K562 (cell line): ENCODE measurements at regions not wholly inside any gene's neighbourhood (a gene's known extent, or its start where the extent isn't known, plus 50 kb on each side); places are given as distances from the start of the nearest gene placed in this dataset.

Experiments
- ATAC-seq: fragments of 200-7000 bp; cut with Tn5 transposase; 3 replicates; pipeline ENCODE4 v1.9.1; 2020; ENCODE audit warnings: moderate library complexity
- BruUV-seq: library from RNA; stranded (reverse); fragments of 400-500 nt; replicated peaks from 2 replicates; lab custom pipeline; 2021; lab: Mats Ljungman, UMichigan
- CTCF ChIA-PET: fragments of 300-600 bp; formaldehyde crosslinking; extraction: SDS; loops from one replicate; lab custom pipeline; 2021; ENCODE audit warnings: low intra/inter-chr PET ratio; lab: Yijun Ruan, JAX
- POLR2A ChIA-PET: fragments of 300-600, 350-650 bp; sonication (Branson Sonifier 250); formaldehyde crosslinking; extraction: SDS; loops from one replicate; lab custom pipeline; 2021; ENCODE audit warnings: antibody characterized with exemption, inconsistent platforms; lab: Yijun Ruan, JAX
- DNase-seq, 4 experiments: peaks; one replicate each; pipeline versions ENCODE4 v3.0.0 to v3.0.0-alpha.2; 2011 to 2018; ENCODE audit warnings: low spot score in 3 of 4, mixed read lengths in 3 of 4; ENCODE audit errors: extremely low read depth in 1 of 4
- FAIRE-seq: peaks from 2 replicates; lab custom pipeline; 2011; peaks lifted over from hg19 to GRCh38; lab: Jason Lieb, UNC
- H2AFZ ChIP-seq: 2 replicates; pipeline ENCODE4 v1.6.0; 2011; ENCODE audit warnings: low read depth, low read length, control low read depth, inconsistent platforms
- H3K27ac ChIP-seq: fragments of 200-600 bp; 3 replicates; pipeline ENCODE4 v1.8.0; 2011; ENCODE audit warnings: low read depth, mild to moderate bottlenecking, control low read depth, inconsistent platforms, low read length, moderate library complexity, mixed read lengths; ENCODE audit errors: extremely low read depth
- H3K27me3 ChIP-seq, 2 experiments: fragments of 300-600 bp in 1 of 2; 2 replicates in 1 of 2; 3 replicates in 1 of 2; pipeline versions ENCODE4 v1.6.0 to v1.8.0; 2011; ENCODE audit warnings: inconsistent platforms in 2 of 2, low read length in 2 of 2, mild to moderate bottlenecking in 1 of 2, mixed read lengths in 1 of 2, moderate library complexity in 1 of 2; ENCODE audit not compliant: control insufficient read depth in 2 of 2, insufficient read depth in 2 of 2
- H3K36me3 ChIP-seq: fragments of 300-600 bp; 3 replicates; pipeline ENCODE4 v1.8.0; 2011; ENCODE audit warnings: mild to moderate bottlenecking, low read length, inconsistent platforms; ENCODE audit not compliant: control insufficient read depth, insufficient read depth
- H3K4me1 ChIP-seq, 2 experiments: fragments of 200-600 bp in 1 of 2; replicated peaks in 1 of 2; 2 replicates in 1 of 2; 3 replicates in 1 of 2; pipeline versions ENCODE4 v1.5.1 to v1.8.0; 2011; ENCODE audit warnings: inconsistent platforms in 2 of 2, low read length in 2 of 2, mild to moderate bottlenecking in 1 of 2, mixed read lengths in 1 of 2, moderate library complexity in 1 of 2; ENCODE audit not compliant: control insufficient read depth in 2 of 2, insufficient read depth in 2 of 2
- H3K4me2 ChIP-seq: 2 replicates; pipeline ENCODE4 v1.6.1; 2011; ENCODE audit warnings: low read length, control low read depth, inconsistent platforms, mixed read lengths; ENCODE audit not compliant: insufficient read depth
- H3K4me3 ChIP-seq: fragments of 200-600 bp; sonication (generic), shearing (Covaris generic); 2 replicates; pipeline ENCODE4 v1.5.1; 2016; ENCODE audit warnings: control low read depth, inconsistent platforms
- H3K79me2 ChIP-seq: fragments of 200-600 bp; 3 replicates; pipeline ENCODE4 v1.8.0; 2011; ENCODE audit warnings: low read length, inconsistent platforms; ENCODE audit not compliant: control insufficient read depth, insufficient read depth
- H3K9ac ChIP-seq, 2 experiments: 2 replicates each; pipeline versions ENCODE4 v1.6.0 to v1.6.1; 2011; ENCODE audit warnings: low read depth in 2 of 2, low read length in 2 of 2, control low read depth in 1 of 2, inconsistent platforms in 1 of 2, mild to moderate bottlenecking in 1 of 2, mixed read lengths in 1 of 2; ENCODE audit not compliant: insufficient read depth in 1 of 2
- H3K9me1 ChIP-seq: one replicate; pipeline ENCODE4 v1.6.0; 2011; ENCODE audit warnings: inconsistent platforms, mild to moderate bottlenecking, low read length, moderate library complexity; ENCODE audit not compliant: control insufficient read depth, insufficient read depth
- H3K9me3 ChIP-seq: replicated peaks from 2 replicates; pipeline ENCODE4 v1.5.1; 2011; ENCODE audit warnings: low read depth, low read length, inconsistent platforms; ENCODE audit not compliant: control insufficient read depth, insufficient read depth
- H4K20me1 ChIP-seq: replicated peaks from 2 replicates; pipeline ENCODE4 v1.6.1; 2011; ENCODE audit warnings: low read length, inconsistent platforms, mixed read lengths; ENCODE audit not compliant: control insufficient read depth, insufficient read depth
- KDM1A ChIP-seq, 2 experiments: fragments of 450-650 bp; IDR thresholded peaks; 2 replicates each; pipeline ENCODE4 v1.6.1; 2016; ENCODE audit warnings: mild to moderate bottlenecking in 2 of 2
- MECOM ChIP-seq: fragments of 250-450 bp; sonication (Bioruptor Pico); IDR thresholded peaks from 2 replicates; pipeline ENCODE4 v1.8.0; 2022; ENCODE audit warnings: inconsistent platforms
- RBFOX2 ChIP-seq: fragments of 200-400 bp; formaldehyde crosslinking; IDR thresholded peaks from 2 replicates; pipeline ENCODE4 v1.6.1; 2017; ENCODE audit warnings: low read depth, mild to moderate bottlenecking, low read length, moderate library complexity
- RCOR1 ChIP-seq, 2 experiments: IDR thresholded peaks; 2 replicates each; pipeline ENCODE4 v1.6.1; 2012; ENCODE audit warnings: low read depth in 2 of 2, low read length in 2 of 2, borderline replicate concordance in 1 of 2, improper control_type of control experiment in 1 of 2
- ZNF140 ChIP-seq: fragments of 250-450 bp; sonication (Bioruptor Pico); IDR thresholded peaks from 2 replicates; pipeline ENCODE4 v1.8.0; 2021; ENCODE audit warnings: moderate library complexity, mild to moderate bottlenecking, inconsistent platforms
- WGBS: fragments of 100-300 bp; shearing (Covaris generic); methylation state at CpG from one replicate; pipeline ENCODE4 v1.1.6; 2016; ENCODE audit warnings: low coverage, mixed read lengths; ENCODE audit not compliant: insufficient coverage; ENCODE audit errors: missing lambda C conversion rate; 5-methylcytosine and 5-hydroxymethylcytosine counted together
- in situ Hi-C: fragments of 300-500 bp; cut with MboI; formaldehyde crosslinking; loops from 4 replicates; pipeline ENCODE4 v1.15.0; 2018; ENCODE audit warnings: inconsistent platforms, mixed read lengths
- intact Hi-C: fragments of 100-400 bp; cut with micrococcal nuclease; formaldehyde crosslinking; loops from 2 replicates; pipeline ENCODE4 v1.14.2; 2022
- TF ChIP-seq, protein P1 (sequence below): fragments of 450-650 bp; IDR thresholded peaks from 2 replicates; pipeline ENCODE4 v1.6.1; 2017; ENCODE audit warnings: mild to moderate bottlenecking, moderate library complexity
- TF ChIP-seq, protein P2 (sequence below), 3 experiments: IDR thresholded peaks in 2 of 3; conservative IDR thresholded peaks in 1 of 3; 2 replicates each; pipeline ENCODE4 v1.5.1; 2011 to 2012; ENCODE audit warnings: low read length in 3 of 3, mild to moderate bottlenecking in 3 of 3, control low read depth in 2 of 3, improper control_type of control experiment in 1 of 3, inconsistent platforms in 1 of 3, low read depth in 1 of 3, mixed read lengths in 1 of 3, moderate library complexity in 1 of 3; ENCODE audit not compliant: insufficient read depth in 2 of 3
- TF ChIP-seq, protein P3 (sequence below): fragments of 200-800 bp; sonication (Bioruptor generic); IDR thresholded peaks from 2 replicates; pipeline ENCODE4 v1.6.1; 2017; ENCODE audit warnings: missing genetic modification characterization, missing compliant biosample characterization
- TF ChIP-seq, protein P4 (sequence below): fragments of 250-450 bp; sonication (Bioruptor Pico); IDR thresholded peaks from 2 replicates; pipeline ENCODE4 v1.8.0; 2022; ENCODE audit warnings: inconsistent platforms, mild to moderate bottlenecking, moderate library complexity, borderline replicate concordance
- TF ChIP-seq, protein P5 (sequence below), 3 experiments: fragments of 200-800 bp in 1 of 3; fragments of 250-450 bp in 1 of 3; fragments of 450-650 bp in 1 of 3; sonication (Bioruptor Pico) in 1 of 3; sonication (Bioruptor generic) in 1 of 3; formaldehyde crosslinking in 1 of 3; IDR thresholded peaks; 2 replicates each; pipeline versions ENCODE4 v1.6.1 to v1.8.0; 2016 to 2022; ENCODE audit warnings: mild to moderate bottlenecking in 2 of 3, missing genetic modification characterization in 2 of 3, missing compliant biosample characterization in 1 of 3, moderate library complexity in 1 of 3

DNA sequence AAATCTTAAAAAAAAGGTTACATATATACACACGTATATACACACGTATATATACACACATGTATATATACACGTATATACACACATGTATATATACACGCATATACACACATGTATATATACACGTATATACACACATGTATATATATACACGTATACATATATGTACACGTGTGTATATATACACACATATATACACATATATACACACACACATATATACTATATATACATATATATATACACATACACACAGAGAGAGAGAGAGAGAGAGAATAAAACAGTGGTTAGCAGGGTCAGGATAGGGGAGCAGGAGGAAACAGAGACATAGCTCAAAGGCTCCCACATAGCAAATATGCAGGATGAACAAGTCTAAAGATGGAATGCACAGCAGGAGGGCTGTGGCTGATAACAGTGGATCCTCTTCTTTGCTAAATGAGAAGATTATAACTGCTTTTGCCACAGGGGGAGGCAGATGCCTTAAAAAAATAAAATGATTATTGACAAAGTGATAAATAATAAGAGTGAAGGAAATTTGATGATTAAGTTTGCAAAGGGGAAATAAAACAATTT is 714.5 kb downstream of the UQCRFS1 start:
- Histone ChIP-seq H3K27ac (no peak overlapping the region), H3K4me3 (no peak overlapping the region), H3K36me3 (peaks cover 64% of the 10 kb centered on the region), H3K9ac (no peak overlapping the region), H3K79me2 (peaks cover 93% of the 10 kb centered on the region), H3K9me1 (peaks cover 21% of the 10 kb centered on the region), H4K20me1 (peaks cover 78% of the 10 kb centered on the region), H3K9me3 (no peaks in the 10 kb centered on the region), H2AFZ (no peak overlapping the region), H3K4me2 (no peak overlapping the region), H3K4me1 (peaks cover 13 to 59% of the 10 kb centered on the region in 2 experiments; a peak in 4 of 5 replicates), H3K27me3 (no peaks in the 10 kb centered on the region)
- WGBS: 51% methylated on average over 6 of the region's 7 CpGs
- FAIRE-seq (no peak), DNase-seq (peak in 3 of 4 experiments; percentile 31 to 61 (median 36)), ATAC-seq (peak; percentile 16; the same call in 2 of the 3 replicates)
- BruUV-seq: no TSS peak
- CTCF ChIA-PET: no interaction called here
- in situ Hi-C loops (no loop called here), intact Hi-C loops (no loop called here)
- POLR2A ChIA-PET: interaction anchor here (1.3 kb wide), 1 partner anchor 23 kb away, joined by 3 read pairs; no protein-coding TSS in a partner anchor
- TF ChIP-seq, protein P1, sequence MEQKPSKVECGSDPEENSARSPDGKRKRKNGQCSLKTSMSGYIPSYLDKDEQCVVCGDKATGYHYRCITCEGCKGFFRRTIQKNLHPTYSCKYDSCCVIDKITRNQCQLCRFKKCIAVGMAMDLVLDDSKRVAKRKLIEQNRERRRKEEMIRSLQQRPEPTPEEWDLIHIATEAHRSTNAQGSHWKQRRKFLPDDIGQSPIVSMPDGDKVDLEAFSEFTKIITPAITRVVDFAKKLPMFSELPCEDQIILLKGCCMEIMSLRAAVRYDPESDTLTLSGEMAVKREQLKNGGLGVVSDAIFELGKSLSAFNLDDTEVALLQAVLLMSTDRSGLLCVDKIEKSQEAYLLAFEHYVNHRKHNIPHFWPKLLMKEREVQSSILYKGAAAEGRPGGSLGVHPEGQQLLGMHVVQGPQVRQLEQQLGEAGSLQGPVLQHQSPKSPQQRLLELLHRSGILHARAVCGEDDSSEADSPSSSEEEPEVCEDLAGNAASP: no peak
- TF ChIP-seq MECOM (CRISPR knock-in tag) (peak; percentile 16; the same call in 1 of the 2 replicates), RCOR1 (IDR thresholded peaks at IDR 0.05; ENCODE audit: borderline replicate concordance in 1 of 2, low read depth in 2 of 2, low read length in 2 of 2) (no peak), KDM1A (IDR thresholded peaks at IDR 0.05) (peak in 1 of 2 experiments; percentile 45; a peak in 1 of 4 replicates), ZNF140 (CRISPR knock-in tag) (0 out of 2 replicates have a peak, but pooled peaks have one; percentile 40), RBFOX2 (no peak)
- TF ChIP-seq, protein P2, sequence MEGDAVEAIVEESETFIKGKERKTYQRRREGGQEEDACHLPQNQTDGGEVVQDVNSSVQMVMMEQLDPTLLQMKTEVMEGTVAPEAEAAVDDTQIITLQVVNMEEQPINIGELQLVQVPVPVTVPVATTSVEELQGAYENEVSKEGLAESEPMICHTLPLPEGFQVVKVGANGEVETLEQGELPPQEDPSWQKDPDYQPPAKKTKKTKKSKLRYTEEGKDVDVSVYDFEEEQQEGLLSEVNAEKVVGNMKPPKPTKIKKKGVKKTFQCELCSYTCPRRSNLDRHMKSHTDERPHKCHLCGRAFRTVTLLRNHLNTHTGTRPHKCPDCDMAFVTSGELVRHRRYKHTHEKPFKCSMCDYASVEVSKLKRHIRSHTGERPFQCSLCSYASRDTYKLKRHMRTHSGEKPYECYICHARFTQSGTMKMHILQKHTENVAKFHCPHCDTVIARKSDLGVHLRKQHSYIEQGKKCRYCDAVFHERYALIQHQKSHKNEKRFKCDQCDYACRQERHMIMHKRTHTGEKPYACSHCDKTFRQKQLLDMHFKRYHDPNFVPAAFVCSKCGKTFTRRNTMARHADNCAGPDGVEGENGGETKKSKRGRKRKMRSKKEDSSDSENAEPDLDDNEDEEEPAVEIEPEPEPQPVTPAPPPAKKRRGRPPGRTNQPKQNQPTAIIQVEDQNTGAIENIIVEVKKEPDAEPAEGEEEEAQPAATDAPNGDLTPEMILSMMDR (IDR thresholded peaks at IDR 0.05 in 2 of 3, conservative IDR thresholded peaks at IDR 0.05 in 1 of 3; ENCODE audit: insufficient read depth in 2 of 3, low read depth in 1 of 3, low read length in 3 of 3): peak in 1 of 3 experiments; percentile 1; a peak in 1 of 6 replicates
- TF ChIP-seq, protein P3, sequence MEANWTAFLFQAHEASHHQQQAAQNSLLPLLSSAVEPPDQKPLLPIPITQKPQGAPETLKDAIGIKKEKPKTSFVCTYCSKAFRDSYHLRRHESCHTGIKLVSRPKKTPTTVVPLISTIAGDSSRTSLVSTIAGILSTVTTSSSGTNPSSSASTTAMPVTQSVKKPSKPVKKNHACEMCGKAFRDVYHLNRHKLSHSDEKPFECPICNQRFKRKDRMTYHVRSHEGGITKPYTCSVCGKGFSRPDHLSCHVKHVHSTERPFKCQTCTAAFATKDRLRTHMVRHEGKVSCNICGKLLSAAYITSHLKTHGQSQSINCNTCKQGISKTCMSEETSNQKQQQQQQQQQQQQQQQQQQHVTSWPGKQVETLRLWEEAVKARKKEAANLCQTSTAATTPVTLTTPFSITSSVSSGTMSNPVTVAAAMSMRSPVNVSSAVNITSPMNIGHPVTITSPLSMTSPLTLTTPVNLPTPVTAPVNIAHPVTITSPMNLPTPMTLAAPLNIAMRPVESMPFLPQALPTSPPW (CRISPR knock-in tag): no peak
- TF ChIP-seq, protein P4, sequence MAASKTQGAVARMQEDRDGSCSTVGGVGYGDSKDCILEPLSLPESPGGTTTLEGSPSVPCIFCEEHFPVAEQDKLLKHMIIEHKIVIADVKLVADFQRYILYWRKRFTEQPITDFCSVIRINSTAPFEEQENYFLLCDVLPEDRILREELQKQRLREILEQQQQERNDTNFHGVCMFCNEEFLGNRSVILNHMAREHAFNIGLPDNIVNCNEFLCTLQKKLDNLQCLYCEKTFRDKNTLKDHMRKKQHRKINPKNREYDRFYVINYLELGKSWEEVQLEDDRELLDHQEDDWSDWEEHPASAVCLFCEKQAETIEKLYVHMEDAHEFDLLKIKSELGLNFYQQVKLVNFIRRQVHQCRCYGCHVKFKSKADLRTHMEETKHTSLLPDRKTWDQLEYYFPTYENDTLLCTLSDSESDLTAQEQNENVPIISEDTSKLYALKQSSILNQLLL (CRISPR knock-in tag): 0 out of 2 replicates have a peak, but pooled peaks have one; percentile 65
- TF ChIP-seq, protein P5, sequence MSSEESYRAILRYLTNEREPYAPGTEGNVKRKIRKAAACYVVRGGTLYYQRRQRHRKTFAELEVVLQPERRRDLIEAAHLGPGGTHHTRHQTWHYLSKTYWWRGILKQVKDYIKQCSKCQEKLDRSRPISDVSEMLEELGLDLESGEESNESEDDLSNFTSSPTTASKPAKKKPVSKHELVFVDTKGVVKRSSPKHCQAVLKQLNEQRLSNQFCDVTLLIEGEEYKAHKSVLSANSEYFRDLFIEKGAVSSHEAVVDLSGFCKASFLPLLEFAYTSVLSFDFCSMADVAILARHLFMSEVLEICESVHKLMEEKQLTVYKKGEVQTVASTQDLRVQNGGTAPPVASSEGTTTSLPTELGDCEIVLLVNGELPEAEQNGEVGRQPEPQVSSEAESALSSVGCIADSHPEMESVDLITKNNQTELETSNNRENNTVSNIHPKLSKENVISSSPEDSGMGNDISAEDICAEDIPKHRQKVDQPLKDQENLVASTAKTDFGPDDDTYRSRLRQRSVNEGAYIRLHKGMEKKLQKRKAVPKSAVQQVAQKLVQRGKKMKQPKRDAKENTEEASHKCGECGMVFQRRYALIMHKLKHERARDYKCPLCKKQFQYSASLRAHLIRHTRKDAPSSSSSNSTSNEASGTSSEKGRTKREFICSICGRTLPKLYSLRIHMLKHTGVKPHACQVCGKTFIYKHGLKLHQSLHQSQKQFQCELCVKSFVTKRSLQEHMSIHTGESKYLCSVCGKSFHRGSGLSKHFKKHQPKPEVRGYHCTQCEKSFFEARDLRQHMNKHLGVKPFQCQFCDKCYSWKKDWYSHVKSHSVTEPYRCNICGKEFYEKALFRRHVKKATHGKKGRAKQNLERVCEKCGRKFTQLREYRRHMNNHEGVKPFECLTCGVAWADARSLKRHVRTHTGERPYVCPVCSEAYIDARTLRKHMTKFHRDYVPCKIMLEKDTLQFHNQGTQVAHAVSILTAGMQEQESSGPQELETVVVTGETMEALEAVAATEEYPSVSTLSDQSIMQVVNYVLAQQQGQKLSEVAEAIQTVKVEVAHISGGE (CRISPR knock-in tag; IDR thresholded peaks at IDR 0.05): 0 out of 6 replicates have a peak, but pooled peaks of 1 of the 3 experiments have one; percentile 26
